NCI-H2196 (cell line): ENCODE measurements at regions not wholly inside any gene's neighbourhood (a gene's known extent, or its start where the extent isn't known, plus 50 kb on each side); places are given as distances from the start of the nearest gene placed in this dataset.

Source experiments
- DNase-seq: peaks from one replicate; lab custom pipeline; 2025; ENCODE audit not compliant: unreplicated experiment; lab: John Stamatoyannopoulos, UW

GRCh38 chr20:23207826-23208540 is 121.9 kb upstream of the CD93 start:
- DNase-seq: no peak

DNA sequence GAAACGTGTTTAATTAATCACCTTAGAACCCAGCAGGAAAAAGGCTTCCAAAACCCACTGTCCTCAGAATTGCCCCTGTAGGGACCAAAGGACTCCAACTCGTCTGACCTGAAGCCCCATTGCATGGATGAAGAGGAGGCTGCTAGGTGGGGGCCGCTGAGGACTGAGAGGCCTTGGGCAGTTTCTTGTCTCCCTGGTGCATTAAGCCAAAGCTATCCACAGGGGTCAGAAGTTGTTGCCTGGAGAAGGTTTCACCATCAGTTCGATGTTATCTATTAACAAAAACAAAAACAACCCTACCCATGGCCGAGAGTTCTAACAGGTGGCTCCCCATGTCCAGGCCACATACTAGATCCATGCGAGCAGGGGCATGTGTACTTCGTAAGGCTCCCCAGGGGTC is 120.9 kb upstream of the CD93 start:
- DNase-seq: no peak

- no peak for DNase-seq
These were observed 119.9 kb upstream of the CD93 start for GRCh38 chr20:23206061-23206460.

DNA sequence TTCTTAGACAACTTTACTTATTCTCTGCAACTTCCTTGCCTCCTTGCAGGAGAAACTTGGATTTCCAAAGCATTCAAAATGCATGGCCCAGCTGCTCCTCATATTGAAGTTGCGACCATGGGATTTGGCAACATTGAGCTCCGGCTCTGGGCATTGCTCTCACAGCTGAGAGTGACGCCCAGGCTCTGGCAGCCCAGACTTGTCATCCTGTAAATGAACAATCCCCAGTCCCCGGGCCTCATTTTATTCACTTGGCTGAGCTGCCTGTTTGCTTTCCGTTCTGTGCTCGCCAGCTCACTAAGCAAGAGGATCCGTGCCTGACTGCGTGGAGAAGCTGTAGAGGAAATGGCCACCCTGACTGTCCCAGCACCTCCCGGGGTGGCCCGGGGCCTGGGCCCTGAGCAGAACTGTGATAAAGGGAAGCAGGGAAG is 119.5 kb upstream of the CD93 start:
- DNase-seq: no peak

DNA sequence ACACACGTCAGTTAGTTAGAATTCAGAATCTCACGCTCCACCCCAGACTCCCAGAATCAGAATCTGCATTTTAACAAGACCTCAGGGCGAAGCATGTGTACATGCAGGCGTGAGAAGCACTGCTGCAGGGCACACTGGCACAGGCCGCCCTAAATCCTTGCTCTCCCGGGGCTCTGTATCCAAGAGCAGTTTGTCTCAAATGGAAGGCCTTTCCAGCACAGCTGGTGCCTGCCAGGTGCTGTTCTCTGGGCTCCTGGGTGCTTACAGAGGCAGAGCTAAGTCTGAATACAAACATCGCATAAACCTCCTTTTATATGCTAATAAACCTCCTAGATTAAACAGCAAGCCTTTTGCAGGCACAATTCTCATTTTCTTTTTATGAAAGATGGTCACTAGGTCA is 119.1 kb upstream of the CD93 start:
- no peak for DNase-seq

GRCh38 chr20:23203951-23204730 is 118.0 kb upstream of the CD93 start:
- no peak for DNase-seq

GRCh38 chr20:23203310-23203709 is 117.2 kb upstream of the CD93 start:
- DNase-seq: no peak

DNA sequence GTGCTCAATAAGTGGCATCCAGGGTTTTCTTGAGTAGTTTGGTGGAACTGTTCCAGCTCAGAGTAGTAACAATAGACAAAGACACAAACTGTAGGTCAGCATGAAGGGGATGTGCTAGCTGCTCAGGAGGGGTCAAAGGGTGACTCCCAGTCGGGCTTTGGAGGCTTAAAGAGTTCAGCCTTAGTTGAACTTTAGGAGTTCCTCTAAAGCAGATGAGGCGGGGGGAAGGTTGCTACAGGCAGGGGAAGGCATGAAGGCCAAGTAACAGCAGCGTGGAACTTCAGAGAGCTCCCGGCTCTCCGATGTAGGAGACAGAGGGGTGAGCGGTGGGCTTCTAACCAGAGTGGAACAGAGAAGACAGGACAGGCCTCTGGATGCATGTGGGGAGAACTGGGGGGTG is 115.5 kb upstream of the CD93 start:
- no peak for DNase-seq

DNA sequence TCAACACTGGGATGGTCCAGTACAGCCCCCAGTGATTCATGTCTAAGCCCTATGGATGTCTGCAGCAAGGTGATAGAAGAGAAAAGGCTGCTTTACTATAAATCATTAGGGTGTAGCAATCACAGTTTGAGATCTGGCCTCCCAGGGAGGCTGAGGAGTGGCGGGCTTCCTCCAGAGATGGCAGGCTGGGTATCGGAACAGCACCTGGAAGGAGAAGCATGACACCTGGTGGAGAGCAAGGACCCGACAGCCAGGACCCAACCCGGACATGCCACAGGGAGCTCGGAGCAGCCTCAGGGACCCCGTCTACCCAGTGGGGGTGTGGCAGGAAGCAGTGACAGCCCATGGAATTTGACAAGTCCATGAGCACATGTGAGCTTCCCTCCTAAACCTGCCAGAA is 114.8 kb upstream of the CD93 start:
- DNase-seq: peak; percentile 29

GRCh38 chr20:23200413-23200812 is 114.3 kb upstream of the CD93 start:
- DNase-seq: no peak

DNA sequence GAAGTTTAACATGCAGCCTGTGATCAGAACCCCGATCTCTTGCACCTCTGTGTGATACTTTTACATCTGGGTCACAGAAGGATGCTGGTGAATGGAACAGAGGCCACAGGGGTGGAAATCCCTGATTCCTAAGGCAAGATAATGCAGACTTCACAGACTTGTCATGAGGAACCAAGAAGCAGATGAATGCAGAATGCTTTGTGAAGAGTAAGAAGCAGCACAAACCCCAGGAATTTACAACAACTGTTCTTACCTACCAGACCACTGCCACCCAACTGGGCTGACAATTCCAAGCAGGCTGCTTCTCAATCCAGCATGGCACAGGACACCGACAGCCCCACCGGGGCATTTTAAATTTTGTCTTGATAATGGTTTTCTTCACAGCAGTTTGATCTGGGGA is 113.2 kb upstream of the CD93 start:
- DNase-seq: no peak

GRCh38 chr20:23198815-23199214 is 112.7 kb upstream of the CD93 start:
- no peak for DNase-seq

DNA sequence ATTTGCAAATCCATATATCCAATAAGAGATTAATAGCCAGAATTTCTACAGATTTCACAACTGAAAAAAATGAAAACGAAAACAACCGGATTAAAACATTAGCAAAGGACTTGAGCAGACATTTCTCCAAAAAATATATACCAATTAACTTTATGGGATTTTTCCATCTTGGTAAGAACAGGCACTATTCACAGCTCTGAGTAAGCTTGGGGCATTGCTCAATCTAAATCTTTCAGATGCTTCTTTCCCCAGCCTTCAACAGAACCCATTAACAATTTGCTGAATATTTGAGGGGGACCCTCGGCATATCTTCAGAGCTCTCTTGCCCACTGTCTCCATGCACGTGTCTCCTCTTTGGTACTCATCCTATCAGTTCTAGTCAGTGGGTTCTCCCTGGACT is 111.7 kb upstream of the CD93 start:
- DNase-seq: no peak

- DNase-seq: no peak
These were observed 109.5 kb upstream of the CD93 start for GRCh38 chr20:23195636-23196035.

DNA sequence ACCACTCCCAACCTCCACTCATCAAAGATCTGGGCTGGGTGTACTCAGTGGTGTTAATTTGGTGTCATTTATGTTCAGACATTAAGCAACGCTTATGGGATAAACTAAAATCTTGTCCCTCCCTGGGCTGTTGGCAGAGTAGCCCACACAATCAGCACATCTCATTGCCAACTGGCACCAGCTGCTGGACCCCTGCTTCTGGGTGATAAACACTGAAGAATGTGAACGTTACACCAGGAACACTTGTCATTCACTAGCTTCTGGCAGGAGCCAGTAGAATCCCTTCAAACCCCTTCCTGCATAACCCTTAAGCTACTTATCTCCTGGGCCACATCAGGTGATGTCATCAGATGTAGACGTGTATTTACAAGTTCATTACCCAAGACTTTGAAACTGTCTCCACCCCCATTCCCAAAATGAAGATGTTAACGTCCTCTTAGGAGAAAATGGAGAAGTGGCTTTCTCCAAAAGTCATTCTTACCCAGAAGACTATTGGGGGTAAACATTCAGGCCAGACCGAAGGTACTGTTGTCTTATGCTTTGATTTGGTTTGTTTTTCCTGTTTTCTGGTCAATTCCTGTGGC is 107.8 kb upstream of the CD93 start:
- DNase-seq: no peak

DNA sequence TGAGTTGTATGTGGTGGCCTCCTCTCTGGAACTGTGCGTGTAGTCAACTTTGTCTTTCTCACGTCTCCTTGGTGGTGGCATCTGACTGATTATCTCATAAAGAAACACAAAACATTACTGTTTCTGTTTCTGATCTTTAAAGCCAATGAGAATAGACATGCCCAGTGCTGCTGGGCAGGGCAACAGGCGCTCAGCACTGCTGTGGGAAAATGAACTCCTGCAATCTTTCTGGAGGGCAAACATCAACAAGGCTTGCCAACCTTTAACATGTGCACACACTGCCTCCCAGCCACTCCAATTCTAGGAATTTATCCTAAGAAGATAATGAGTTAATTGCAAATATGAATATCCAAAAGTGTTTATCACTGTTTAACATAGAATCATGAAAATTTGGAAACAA is 106.3 kb upstream of the CD93 start:
- DNase-seq: no peak

GRCh38 chr20:23190557-23190956 is 104.4 kb upstream of the CD93 start:
- no peak for DNase-seq

- DNase-seq: no peak
These were observed 103.7 kb upstream of the CD93 start for GRCh38 chr20:23189854-23190253.

DNA sequence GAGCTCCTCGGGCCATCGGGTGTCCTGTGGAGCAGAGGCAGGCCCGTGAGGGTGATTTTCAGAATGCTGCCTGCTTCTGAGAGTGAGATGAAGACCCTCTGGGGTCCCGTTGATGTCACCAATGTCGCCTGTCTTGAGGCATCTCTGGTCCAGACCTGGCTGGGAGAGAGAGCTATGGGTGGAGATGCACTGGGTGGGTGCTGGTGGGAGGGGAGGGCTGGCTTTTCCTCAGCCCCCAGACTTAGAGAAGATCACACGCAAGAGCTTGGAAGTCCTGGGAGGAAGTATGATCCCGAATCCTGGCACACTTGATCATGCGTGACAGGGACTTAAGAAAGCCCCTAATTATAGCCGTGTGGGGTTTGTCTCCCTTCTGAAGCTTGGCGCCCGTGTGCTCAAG is 103.2 kb upstream of the CD93 start:
- DNase-seq: no peak

- DNase-seq: no peak
These were observed 102.4 kb upstream of the CD93 start for GRCh38 chr20:23188377-23189169.

GRCh38 chr20:23187751-23188150 is 101.6 kb upstream of the CD93 start:
- no peak for DNase-seq

DNA sequence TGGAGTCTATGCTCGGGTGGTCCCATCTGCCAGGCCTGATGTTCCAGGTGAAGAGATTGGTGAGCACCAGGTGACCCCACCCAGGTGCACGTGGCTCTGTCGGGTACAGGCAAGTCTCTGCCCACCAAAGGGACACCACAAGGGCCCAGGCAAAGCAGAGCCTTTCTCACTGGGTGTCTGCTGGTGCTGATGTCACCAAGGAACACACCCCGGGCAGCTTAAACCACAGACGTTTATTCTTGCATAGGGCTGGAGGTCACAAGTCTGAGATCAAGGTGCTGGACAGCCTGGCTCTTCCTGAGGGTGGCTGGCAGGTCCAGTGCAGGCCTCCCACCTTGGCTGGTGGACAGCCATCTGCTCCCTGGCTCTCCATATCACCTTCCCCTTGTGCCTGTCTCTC is 100.7 kb upstream of the CD93 start:
- DNase-seq: no peak
